C4-2B (cell line): ENCODE measurements at regions not wholly inside any gene's neighbourhood (a gene's known extent, or its start where the extent isn't known, plus 50 kb on each side); places are given as distances from the start of the nearest gene placed in this dataset.

Experiments
- CTCF ChIP-seq: fragments of 450-650 bp; conservative IDR thresholded peaks from 2 replicates; pipeline ENCODE4 v1.5.1; 2017; ENCODE audit warnings: mild to moderate bottlenecking
- ZFX ChIP-seq: fragments of 450-650 bp; IDR thresholded peaks from 2 replicates; pipeline ENCODE4 v1.6.1; 2017

DNA sequence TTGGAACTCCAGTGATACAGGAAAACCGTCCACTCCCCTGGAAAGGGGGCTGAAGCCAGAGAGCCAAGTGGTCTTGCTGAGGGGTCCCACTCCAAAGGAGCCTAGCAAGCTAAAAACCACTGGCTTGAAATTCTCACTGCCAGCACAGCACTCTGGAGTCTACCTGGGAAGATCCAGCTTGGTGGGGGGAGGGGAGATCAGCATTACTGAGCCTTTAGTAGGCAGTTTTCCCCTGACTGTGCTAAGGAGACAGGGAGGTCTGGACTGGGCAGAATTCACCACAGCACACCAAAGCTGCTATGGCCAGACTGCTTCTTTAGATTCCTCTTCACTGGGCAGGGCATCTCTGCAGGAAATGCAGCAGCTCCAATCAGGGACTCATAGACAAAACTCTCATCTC is 510.7 kb upstream of the LRRTM1 start:
- TF ChIP-seq CTCF (no peak), ZFX (no peak)
